GM12878 (cell line): ENCODE measurements at regions not wholly inside any gene's neighbourhood (a gene's known extent, or its start where the extent isn't known, plus 50 kb on each side); places are given as distances from the start of the nearest gene placed in this dataset.

Experiments
- CTCF ChIP-seq, 3 experiments: IDR thresholded peaks in 2 of 3; conservative IDR thresholded peaks in 1 of 3; 2 replicates each; pipeline ENCODE4 v1.5.1; 2011; ENCODE audit warnings: low read depth in 3 of 3, low read length in 3 of 3, mild to moderate bottlenecking in 3 of 3, control low read depth in 2 of 3, moderate library complexity in 2 of 3, inconsistent platforms in 1 of 3, mixed read lengths in 1 of 3; ENCODE audit not compliant: control insufficient read depth in 2 of 3, insufficient read depth in 1 of 3; ENCODE audit errors: extremely low read depth in 1 of 3
- HDGF ChIP-seq: fragments of 450-650 bp; IDR thresholded peaks from 2 replicates; pipeline ENCODE4 v1.6.1; 2016; ENCODE audit warnings: antibody characterized with exemption
- IRF5 ChIP-seq: fragments of 450-650 bp; IDR thresholded peaks from 2 replicates; pipeline ENCODE4 v1.6.1; 2017; ENCODE audit warnings: borderline replicate concordance
- MAX ChIP-seq: IDR thresholded peaks from 2 replicates; pipeline ENCODE4 v1.6.1; 2012; ENCODE audit warnings: low read depth, low read length, improper control_type of control experiment
- MYC ChIP-seq: IDR thresholded peaks from 2 replicates; pipeline ENCODE4 v1.6.1; 2011; ENCODE audit warnings: mild to moderate bottlenecking, low read length, moderate library complexity, inconsistent platforms; ENCODE audit not compliant: insufficient read depth, insufficient replicate concordance, insufficient read length, severe bottlenecking
- POLR2A ChIP-seq: IDR thresholded peaks from 2 replicates; pipeline ENCODE4 v1.6.1; 2011; ENCODE audit warnings: low read depth, mild to moderate bottlenecking, low read length
- POLR2AphosphoS5 ChIP-seq: IDR thresholded peaks from 2 replicates; pipeline ENCODE4 v1.6.1; 2011; ENCODE audit warnings: mild to moderate bottlenecking, low read length, inconsistent platforms
- RAD21 ChIP-seq: IDR thresholded peaks from 2 replicates; pipeline ENCODE4 v1.6.1; 2011; ENCODE audit warnings: mild to moderate bottlenecking, low read depth, low read length, moderate library complexity; ENCODE audit not compliant: insufficient read depth
- RAD51 ChIP-seq: fragments of 450-650 bp; IDR thresholded peaks from 2 replicates; pipeline ENCODE4 v1.6.1; 2016; ENCODE audit warnings: moderate library complexity, mild to moderate bottlenecking, inconsistent platforms
- RBBP5 ChIP-seq: fragments of 200-600 bp; sonication (generic); conservative IDR thresholded peaks from 2 replicates; pipeline ENCODE4 v1.6.1; 2016
- RUNX3 ChIP-seq: IDR thresholded peaks from 2 replicates; pipeline ENCODE4 v1.6.1; 2012; ENCODE audit warnings: low read length, inconsistent platforms
- SIN3A ChIP-seq: IDR thresholded peaks from 2 replicates; pipeline ENCODE4 v1.6.1; 2012; ENCODE audit warnings: low read depth, low read length, improper control_type of control experiment
- SP1 ChIP-seq: IDR thresholded peaks from one replicate; pipeline ENCODE4 v1.6.1; 2011; ENCODE audit warnings: low read depth, low read length
- ZNF384 ChIP-seq: IDR thresholded peaks from 2 replicates; pipeline ENCODE4 v1.6.1; 2012; ENCODE audit warnings: low read depth, mild to moderate bottlenecking, low read length, improper control_type of control experiment, borderline replicate concordance

- TF ChIP-seq CTCF (IDR thresholded peaks at IDR 0.05 in 2 of 3, conservative IDR thresholded peaks at IDR 0.05 in 1 of 3; ENCODE audit: control insufficient read depth in 2 of 3, extremely low read depth in 1 of 3, insufficient read depth in 1 of 3, low read depth in 3 of 3, low read length in 3 of 3) (no peak), RBBP5 (no peak), RAD51 (no peak), POLR2A (no peak), ZNF384 (no peak), MYC (no peak), POLR2AphosphoS5 (no peak), MAX (no peak), SIN3A (no peak), RAD21 (no peak), SP1 (no peak), HDGF (no peak), RUNX3 (no peak), IRF5 (no peak)
Observed at GRCh38 chr3:13747627-13748026, 132.2 kb downstream of the WNT7A start.
